ENCODE measurements at regions not wholly inside any gene's neighbourhood (a gene's known extent, or its start where the extent isn't known, plus 50 kb on each side); places are given as distances from the start of the nearest gene placed in this dataset.

DNA sequence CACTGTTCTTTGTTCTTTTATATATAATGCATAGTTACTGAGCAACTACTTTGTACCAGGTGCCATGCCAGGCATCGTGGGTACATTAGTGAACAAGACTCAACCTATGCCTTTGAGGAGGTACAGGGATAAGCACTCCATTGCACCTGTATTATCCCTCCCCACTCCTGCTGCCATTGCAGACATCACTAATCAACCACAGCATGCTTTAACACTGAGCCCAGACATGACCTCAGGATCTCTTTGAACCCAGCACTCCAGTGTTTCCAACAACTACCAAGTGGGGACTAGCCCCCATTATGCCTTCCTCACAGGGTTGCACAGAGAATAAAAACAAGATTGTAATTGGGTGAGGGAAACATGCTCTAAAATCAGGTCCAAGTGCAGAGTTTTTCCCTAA lies 60.5 kb upstream of the COL13A1 start:
- DNase-seq = no peak

DNA sequence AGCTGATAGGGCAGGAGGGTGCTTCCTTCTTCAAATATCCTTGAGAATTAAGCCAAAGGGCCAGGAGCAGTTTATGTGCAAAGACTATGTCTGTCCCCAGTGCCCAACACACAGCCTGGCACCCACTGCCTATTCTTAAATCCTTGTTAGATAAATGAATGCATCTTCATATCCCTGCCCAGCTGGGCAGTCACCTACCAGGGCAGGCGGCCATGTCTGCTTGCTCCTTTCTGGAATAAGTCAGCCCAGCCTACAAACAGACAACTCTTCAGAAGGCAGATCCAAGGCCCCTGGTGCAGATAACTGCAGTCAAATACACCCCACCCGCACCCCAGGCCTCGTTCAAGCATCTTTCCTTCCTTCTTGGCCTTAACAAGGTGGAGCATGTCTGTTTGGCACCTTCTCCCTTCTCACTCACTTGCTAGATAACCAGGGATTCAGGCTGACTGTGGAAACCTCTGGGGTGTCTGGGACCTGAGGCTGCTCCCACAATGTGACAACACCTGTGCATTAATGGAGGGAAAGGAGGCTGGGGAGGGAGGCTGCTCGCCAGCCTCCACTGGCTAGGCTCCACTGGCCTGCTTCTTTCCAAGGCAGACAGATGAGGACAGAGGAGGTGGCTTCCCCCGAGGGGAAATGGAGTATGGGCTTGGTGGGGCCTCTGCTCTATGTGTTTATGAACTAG lies 59.9 kb upstream of the COL13A1 start:
- DNase-seq = no peak

DNA sequence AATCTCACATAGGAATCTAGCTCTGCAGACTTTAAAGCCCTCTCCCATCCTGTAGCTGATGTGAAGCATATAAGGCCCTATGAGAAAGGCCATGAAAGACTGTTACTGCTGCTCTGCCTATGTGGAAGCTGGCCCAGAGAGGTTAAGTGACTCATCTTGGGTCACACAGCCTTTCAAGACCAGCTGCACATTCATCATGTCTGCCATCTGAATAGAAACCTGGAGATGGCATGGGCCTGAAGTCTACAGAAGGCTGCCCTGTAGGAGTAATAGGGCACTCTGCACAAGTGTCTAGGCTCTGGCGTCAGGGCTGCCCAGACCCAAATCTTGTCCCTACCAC lies 59.4 kb upstream of the COL13A1 start:
- no peak for DNase-seq

DNA sequence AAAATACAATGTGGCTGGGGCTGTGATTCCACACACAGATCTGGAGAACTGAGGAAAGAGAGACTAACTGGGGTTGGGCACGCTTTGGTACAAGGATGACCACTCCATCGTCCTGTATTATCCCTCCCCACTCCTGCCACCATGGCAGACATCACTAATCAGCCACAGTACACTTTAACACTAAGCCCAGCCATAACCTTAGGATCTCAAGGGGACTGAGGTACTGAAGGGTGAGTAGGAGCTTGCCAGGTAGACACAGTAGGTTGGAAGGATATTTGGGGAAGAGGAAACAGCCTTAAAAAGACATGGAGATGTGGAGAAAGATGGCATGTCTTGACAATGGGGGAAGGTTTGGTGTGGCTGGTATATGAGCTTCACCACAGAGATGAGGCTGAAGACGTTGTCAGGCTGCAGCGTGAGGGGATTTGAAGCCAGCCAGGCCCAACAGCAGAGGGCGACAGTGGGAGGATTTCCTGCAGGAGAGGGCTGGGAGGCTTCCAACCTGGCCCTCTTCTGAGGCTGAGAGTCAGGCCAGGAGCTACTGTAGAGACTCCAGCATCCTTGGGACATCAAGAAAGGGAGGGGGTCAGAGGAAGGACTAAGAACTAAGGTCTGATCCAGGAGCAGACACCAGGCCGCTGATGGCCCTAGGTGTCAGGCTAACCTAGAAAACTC lies 58.6 kb upstream of the COL13A1 start:
- no peak for DNase-seq

DNA sequence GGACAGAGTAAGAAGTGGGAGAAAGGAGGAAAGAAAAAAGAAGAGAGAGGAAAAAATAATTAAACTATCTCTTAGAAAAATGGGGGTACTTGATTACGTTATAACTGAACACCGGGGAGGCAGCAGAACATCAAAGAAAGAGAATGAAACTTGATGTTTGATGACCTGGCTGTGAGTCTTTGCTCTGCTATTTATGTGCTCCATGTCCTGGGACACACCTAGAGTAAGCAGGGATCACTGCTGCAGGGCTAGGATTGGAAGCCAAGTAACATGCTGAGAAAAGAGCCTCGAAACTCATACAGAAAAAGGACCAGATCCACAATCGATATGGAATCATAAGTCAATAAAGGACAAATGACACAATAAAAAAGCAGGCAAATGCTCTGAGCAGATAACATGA lies 56.7 kb upstream of the COL13A1 start:
- no peak for DNase-seq

DNA sequence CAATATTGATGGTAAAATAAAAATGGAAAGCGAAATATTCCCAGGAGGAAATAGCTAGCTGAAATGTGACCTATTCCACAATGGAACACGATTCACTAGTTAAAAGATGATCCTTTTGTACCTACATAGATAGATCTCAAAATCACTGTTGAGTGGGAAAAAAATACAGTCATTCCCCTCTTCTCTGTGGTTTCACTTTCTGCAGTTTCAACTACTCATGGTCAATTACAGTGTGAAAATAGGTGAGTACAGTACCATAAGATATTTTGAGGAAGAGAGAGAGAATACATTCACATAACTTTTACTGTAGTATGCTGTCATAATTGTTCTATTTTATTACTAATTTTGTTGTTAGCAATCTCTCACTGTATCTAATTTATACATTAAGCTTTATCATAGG lies 56.0 kb upstream of the COL13A1 start:
- no peak for DNase-seq

DNA sequence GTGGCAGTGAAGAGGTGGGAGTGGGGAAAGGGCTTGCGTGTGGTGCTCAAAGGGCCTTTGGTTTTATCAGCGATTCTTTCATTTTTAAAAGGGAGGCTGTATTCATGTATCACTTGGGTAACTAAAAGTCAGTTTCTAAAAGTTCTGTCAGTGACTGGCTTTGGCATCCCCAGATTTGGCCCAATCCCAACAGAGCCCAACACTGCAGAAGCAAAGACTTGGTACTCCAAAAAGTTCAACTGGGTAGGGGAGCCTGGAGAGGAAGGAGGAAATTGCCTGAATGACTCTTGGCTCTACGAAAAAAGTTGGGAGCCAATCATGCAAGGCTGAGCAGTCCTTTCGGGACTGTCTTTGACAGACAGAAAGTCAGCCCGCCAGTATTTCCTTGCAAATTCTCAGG lies 54.5 kb upstream of the COL13A1 start:
- DNase-seq = no peak

DNA sequence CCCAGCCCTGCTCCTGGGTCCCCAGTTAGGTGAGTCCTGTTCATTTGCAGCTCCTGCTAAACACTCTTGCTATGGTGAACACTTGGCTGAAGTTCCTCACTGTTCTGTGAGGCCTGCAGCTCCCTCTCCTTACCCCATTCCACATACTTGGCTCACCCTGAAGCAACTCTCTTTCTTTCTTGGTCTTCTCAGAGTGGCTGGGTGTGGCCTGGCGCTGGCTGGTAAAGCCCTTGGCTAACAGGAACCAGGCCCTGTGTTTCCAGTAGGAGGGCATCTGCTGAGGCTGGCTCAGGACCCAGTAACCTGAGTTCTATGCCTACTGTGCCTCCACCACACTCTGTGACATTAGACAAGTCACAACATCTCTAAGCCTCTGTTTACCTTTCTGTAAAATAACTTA lies 53.1 kb upstream of the COL13A1 start:
- no peak for DNase-seq

DNA sequence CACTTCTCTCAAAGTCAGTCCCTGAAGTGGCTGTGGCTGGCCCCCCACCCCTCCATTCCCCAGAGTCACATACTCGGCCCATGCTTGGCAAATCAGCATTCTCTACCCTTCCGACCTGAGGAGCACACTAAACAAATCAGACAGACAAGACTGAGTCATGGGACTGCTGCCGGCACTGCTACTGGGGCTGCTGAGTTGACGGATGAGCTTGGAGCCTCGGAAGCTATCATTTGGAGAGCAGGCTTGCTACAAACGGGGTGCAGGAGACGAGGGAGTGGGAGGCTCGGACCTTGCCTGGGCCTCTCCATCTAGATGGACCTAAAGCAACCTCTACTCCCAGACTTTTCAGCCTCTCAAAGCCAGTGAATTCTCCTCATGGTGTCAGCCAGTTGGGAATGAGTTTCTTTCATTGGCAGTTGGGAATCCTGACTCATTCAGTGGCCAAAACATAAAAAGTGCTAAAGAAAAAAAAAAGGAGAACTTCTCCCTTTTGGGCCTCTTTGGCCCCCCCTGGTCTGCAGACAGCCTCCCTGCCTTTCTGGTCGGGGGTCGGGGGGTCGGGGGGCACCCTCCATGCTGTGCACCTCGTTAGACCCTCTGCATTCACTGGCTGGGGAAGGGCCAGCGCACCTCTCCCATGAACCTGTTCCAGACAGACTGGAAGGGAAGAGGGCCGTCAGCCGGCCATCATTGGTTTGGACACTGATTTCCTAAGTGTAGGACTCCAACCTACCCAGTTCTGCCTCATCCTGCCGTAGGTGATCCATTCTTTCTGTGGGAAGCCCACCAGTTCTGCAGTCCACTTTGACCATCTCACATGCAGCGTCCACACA lies 52.3 kb upstream of the COL13A1 start:
- DNase-seq = no peak

DNA sequence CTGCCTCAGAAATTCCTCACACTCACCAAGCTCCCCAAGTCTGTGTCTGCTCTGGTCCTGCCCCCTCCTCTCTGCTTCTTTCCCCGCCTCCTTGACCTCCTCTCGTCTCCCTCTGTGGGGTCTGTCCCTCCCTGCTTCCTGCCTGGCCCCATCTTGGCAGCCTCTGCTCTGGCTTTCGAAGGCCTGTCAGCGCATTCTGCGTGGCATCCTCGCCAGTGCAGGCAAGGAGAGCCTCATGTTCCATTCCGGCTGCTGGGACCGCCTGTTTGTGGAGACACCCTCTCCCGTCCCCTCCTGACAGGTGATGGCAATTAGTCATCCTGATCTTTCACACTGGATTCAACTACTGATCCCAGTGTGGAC lies 51.7 kb upstream of the COL13A1 start:
- DNase-seq = no peak

DNA sequence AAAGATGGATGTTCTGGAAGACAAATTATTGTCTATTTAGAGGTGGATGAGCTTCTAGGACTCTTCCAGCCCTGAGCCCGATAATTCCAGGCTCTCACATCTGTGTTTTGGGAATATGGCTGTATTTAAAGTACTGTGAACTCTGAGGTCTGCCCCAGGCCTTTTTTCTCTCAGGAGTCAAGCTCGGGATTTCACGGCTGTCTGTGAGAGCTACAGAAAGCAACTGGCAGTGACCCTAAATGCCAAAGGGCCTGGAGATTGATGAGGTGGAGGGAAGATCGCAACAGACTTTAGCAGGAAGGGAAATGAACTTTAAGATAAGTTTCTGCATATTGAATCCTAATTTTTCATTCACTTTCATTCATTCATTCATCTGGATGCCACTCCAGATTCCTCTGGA lies 51.0 kb upstream of the COL13A1 start:
- DNase-seq = no peak

DNA sequence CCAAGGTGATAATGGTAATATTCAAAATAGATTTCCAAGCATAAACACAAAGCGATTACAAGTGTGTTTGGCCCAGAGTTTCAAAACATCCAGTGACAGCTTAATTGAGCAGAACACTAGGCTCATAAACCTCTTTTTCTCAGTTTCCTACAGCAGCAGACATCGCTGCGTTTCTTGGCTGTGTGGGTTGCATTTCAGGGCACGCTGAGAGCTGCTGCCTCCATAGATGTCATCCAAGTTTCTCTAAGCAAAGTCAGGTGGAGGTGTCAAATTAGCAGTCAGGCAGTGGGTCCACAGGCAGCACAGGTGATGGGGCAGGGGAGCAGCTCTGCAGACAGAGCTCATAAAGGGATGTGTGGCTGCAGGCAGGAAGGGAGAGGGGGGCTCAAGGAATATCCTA lies 50.5 kb upstream of the COL13A1 start:
- DNase-seq = no peak
